ENCODE measurements at regions not wholly inside any gene's neighbourhood (a gene's known extent, or its start where the extent isn't known, plus 50 kb on each side); places are given as distances from the start of the nearest gene placed in this dataset.

- Histone ChIP-seq H3K36me3 (ENCODE audit: control insufficient read depth, insufficient read depth, low read length) (no peaks in the 10 kb centered on the region), H3K9ac (ENCODE audit: low read length) (no peak overlapping the region), H3K9me3 (ENCODE audit: control insufficient read depth, low read length) (no peaks in the 10 kb centered on the region), H3K4me1 (ENCODE audit: control insufficient read depth, insufficient read depth, low read length) (peaks cover 24% of the 10 kb centered on the region), H3K4me3 (ENCODE audit: low read length) (no peak overlapping the region), H3K27me3 (ENCODE audit: control insufficient read depth, insufficient read depth, low read length) (no peaks in the 10 kb centered on the region)
Measured at GRCh38 chr10:4654496-4654895, 171.5 kb upstream of the AKR1E2 start.

GRCh38 chr10:4653160-4653559 is 172.8 kb upstream of the AKR1E2 start:
- Histone ChIP-seq H3K4me1 (ENCODE audit: control insufficient read depth, insufficient read depth, low read length) (peaks cover 24% of the 10 kb centered on the region), H3K36me3 (ENCODE audit: control insufficient read depth, insufficient read depth, low read length) (no peaks in the 10 kb centered on the region), H3K4me3 (ENCODE audit: low read length) (no peak overlapping the region), H3K9me3 (ENCODE audit: control insufficient read depth, low read length) (no peaks in the 10 kb centered on the region), H3K9ac (ENCODE audit: low read length) (no peak overlapping the region), H3K27me3 (ENCODE audit: control insufficient read depth, insufficient read depth, low read length) (no peaks in the 10 kb centered on the region)

DNA sequence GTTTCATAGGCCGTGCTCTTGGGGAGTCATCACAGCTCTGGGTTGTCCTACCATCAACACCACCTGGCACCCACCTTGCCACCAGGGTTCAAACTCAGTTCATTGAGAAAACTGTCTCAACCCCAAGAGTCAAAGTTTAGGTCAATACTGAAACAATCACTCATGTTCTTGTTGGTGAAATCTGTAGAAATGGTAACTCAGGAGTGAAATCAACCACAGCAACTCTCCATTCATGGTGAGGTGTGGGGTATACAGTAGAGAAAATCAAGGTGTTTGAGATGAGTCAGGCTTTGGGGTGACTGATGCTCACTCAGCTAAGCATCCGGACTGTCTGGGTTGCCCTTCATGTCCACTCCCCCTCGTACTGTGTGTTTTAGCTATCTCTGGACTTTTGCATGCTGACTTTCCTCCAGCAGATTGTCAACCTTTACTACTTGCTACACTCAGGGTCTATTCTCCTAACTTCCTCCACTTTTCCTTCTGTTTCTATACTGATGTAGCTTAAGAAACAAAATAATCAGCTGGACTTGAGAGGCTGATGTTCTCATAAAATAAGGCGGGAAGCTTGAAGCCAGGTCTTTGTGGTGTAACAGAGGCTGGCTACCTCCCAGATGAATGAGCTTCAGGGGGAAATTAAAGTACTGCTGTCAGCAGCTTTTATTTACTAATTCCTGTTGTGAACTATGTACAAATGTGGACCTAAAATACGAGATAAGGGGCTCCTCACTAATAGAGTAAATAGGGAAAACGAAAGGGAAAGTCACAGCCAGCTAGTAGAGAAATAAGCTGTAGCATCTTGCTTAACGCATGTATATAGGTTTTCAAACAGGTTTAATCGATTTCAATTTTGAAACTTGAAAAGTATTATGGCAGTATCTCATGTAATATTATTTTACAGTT is 173.6 kb upstream of the AKR1E2 start:
- Histone ChIP-seq H3K9ac (ENCODE audit: low read length) (no peak overlapping the region), H3K27me3 (ENCODE audit: control insufficient read depth, insufficient read depth, low read length) (no peaks in the 10 kb centered on the region)

DNA sequence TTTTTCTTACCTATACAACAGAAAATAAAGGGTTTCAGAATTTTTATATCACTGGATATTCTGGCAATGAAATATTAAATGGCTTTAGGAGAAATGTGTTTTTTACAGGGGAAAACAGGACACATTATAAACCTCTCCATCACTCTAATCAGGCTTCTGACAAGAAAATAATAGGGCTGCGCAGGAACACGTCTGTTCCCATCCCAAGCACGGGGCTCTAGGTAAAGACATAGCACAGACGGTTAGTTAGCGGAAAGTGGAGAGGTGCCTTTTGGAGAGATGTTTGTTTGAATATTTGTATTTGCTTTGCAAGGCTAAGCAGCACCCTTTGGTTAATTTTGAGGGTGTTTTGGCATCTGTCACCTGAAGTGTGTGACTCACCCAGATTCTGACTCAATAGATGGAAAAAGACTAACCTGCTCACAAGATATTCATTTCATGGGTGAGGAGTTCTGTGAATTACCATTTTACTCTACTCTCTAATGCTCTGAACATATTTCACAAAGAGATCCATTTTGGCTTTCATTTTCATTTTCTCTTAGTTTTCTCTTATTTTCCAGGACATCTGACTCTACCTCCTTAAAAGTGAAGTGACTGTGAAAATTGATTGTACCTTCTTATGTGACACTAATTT is 174.5 kb upstream of the AKR1E2 start:
- Histone ChIP-seq H3K9me3 (ENCODE audit: control insufficient read depth, low read length) (no peaks in the 10 kb centered on the region), H3K27me3 (ENCODE audit: control insufficient read depth, insufficient read depth, low read length) (no peaks in the 10 kb centered on the region), H3K4me1 (ENCODE audit: control insufficient read depth, insufficient read depth, low read length) (peaks cover 20% of the 10 kb centered on the region), H3K4me3 (ENCODE audit: low read length) (no peak overlapping the region), H3K9ac (ENCODE audit: low read length) (no peak overlapping the region), H3K36me3 (ENCODE audit: control insufficient read depth, insufficient read depth, low read length) (no peaks in the 10 kb centered on the region)

More for the DNA sequence above, 173.6 kb upstream of the AKR1E2 start:
- H3K36me3 ChIP-seq (ENCODE audit: control insufficient read depth, insufficient read depth, low read length) = no peaks in the 10 kb centered on the region
- H3K4me1 ChIP-seq (ENCODE audit: control insufficient read depth, insufficient read depth, low read length) = peaks cover 22% of the 10 kb centered on the region
- no peaks in the 10 kb centered on the region for H3K9me3 ChIP-seq (ENCODE audit: control insufficient read depth, low read length)
- H3K4me3 ChIP-seq (ENCODE audit: low read length) = no peak overlapping the region

DNA sequence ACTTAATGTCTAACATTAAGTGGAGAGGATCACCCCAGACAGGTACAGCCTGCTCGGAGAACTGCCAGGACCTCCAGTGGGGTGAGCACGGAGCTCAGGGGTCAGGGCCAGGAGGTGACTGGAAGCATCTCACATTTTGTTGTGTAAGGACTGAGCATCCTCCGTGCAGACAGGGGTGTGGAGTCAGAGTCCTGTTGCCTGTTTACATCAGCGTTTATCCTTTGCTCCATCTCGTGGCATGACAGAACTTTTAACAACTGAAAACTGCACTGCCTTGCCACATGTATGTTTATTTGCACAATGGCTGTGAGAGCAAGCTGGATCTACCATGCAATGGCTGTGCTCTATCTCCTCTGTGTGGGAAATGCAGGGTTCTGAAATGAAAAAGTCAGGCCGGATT is 175.4 kb upstream of the AKR1E2 start:
- Histone ChIP-seq H3K4me1 (ENCODE audit: control insufficient read depth, insufficient read depth, low read length) (peaks cover 20% of the 10 kb centered on the region), H3K36me3 (ENCODE audit: control insufficient read depth, insufficient read depth, low read length) (no peaks in the 10 kb centered on the region), H3K9me3 (ENCODE audit: control insufficient read depth, low read length) (no peaks in the 10 kb centered on the region), H3K9ac (ENCODE audit: low read length) (no peak overlapping the region), H3K27me3 (ENCODE audit: control insufficient read depth, insufficient read depth, low read length) (no peaks in the 10 kb centered on the region), H3K4me3 (ENCODE audit: low read length) (no peak overlapping the region)

DNA sequence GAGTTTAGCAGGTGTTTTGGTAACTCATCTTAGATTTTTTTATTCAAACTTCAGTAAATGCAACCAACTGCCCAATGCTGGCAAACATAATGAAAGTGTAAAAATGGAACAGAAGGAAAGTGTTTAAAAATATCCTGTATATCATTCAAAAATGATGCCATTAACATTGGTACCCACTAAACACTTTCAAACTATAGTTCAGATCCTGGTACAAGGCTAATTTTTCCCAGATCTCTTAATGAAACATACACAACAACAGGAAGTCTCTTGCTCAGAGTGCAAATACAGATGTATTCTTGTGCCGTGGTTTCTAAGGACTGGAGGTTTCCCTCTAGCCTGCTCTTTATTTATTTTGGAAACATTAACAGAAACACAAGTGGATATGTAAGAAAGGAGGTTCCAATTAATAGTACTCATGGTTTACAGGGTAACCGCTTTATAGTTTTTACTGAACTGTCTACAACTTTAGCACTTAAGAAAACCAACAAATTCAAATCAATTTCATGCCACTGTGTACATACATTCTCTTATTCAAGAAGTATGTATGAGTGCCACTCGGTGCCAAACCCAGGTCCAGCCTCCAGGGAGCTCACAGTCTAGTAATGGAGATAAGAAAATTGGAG is 176.0 kb upstream of the AKR1E2 start:
- H3K9me3 ChIP-seq (ENCODE audit: control insufficient read depth, low read length) = no peaks in the 10 kb centered on the region
- H3K4me1 ChIP-seq (ENCODE audit: control insufficient read depth, insufficient read depth, low read length) = peaks cover 20% of the 10 kb centered on the region
- H3K9ac ChIP-seq (ENCODE audit: low read length) = no peak overlapping the region
- H3K36me3 ChIP-seq (ENCODE audit: control insufficient read depth, insufficient read depth, low read length) = no peaks in the 10 kb centered on the region
- H3K27me3 ChIP-seq (ENCODE audit: control insufficient read depth, insufficient read depth, low read length) = no peaks in the 10 kb centered on the region
- H3K4me3 ChIP-seq (ENCODE audit: low read length) = no peak overlapping the region

GRCh38 chr10:4649471-4649870 is 176.5 kb upstream of the AKR1E2 start:
- Histone ChIP-seq H3K9ac (ENCODE audit: low read length) (no peak overlapping the region), H3K9me3 (ENCODE audit: control insufficient read depth, low read length) (no peaks in the 10 kb centered on the region), H3K4me3 (ENCODE audit: low read length) (no peak overlapping the region), H3K27me3 (ENCODE audit: control insufficient read depth, insufficient read depth, low read length) (no peaks in the 10 kb centered on the region), H3K36me3 (ENCODE audit: control insufficient read depth, insufficient read depth, low read length) (no peaks in the 10 kb centered on the region), H3K4me1 (ENCODE audit: control insufficient read depth, insufficient read depth, low read length) (peaks cover 20% of the 10 kb centered on the region)

GRCh38 chr10:4648999-4649398 is 177.0 kb upstream of the AKR1E2 start:
- H3K4me1 ChIP-seq (ENCODE audit: control insufficient read depth, insufficient read depth, low read length) = peaks cover 20% of the 10 kb centered on the region
- H3K9me3 ChIP-seq (ENCODE audit: control insufficient read depth, low read length) = no peaks in the 10 kb centered on the region
- H3K4me3 ChIP-seq (ENCODE audit: low read length) = no peak overlapping the region
- no peaks in the 10 kb centered on the region for H3K36me3 ChIP-seq (ENCODE audit: control insufficient read depth, insufficient read depth, low read length)
- H3K27me3 ChIP-seq (ENCODE audit: control insufficient read depth, insufficient read depth, low read length) = no peaks in the 10 kb centered on the region
- no peak overlapping the region for H3K9ac ChIP-seq (ENCODE audit: low read length)

DNA sequence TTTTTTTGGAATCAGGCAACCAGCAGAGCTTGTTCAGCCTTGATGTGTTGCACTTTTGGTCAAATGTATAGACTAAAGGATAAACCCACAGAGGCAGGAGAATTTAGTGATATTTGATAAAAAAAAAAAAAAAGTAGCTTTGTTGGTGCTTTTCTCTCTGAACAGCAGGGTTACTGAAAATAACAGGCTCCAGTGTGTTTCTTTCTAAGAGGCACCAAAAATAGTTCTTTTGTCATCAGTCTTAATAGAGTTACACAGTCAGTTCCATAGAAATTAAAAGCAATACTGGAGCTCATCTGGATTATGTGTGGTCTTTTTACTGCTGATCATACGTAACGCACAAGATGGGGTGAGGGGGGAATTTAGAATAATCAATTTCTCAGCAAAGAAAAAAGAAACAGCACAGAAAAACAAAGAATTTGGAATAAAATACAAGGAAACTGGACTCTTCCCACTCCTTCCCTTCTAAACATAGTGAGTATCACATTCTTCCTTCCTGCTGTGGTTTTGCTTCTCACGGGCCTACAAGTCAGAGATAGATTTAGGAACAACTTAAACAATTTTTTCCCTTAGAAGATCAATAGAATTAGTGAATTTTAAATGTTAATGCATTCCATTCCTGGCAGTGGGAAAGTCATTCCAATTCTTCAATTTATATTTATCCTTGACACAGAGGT is 178.8 kb upstream of the AKR1E2 start:
- Histone ChIP-seq H3K36me3 (ENCODE audit: control insufficient read depth, insufficient read depth, low read length) (no peaks in the 10 kb centered on the region), H3K9me3 (ENCODE audit: control insufficient read depth, low read length) (no peaks in the 10 kb centered on the region), H3K9ac (ENCODE audit: low read length) (no peak overlapping the region), H3K27me3 (ENCODE audit: control insufficient read depth, insufficient read depth, low read length) (no peaks in the 10 kb centered on the region), H3K4me3 (ENCODE audit: low read length) (no peak overlapping the region), H3K4me1 (ENCODE audit: control insufficient read depth, insufficient read depth, low read length) (peaks cover 15% of the 10 kb centered on the region)

DNA sequence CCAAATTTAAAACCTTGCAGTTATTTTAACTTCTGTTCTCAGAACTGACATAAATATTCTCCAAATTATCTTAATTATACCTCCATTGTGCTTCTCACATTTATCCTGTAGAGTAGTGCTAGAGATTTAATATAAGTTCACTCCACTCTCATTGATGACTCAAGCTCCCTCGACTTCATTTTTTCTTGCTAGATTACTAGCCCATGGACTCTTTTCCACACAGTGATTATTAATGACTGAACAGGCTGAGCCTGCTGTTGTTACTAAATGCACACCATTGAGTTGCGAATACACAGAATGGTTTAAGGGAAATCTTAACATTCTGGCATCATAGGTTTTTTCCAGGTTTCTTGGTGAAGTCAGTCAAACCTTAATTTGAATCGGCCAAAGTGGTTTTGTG is 179.5 kb upstream of the AKR1E2 start:
- Histone ChIP-seq H3K4me3 (ENCODE audit: low read length) (no peak overlapping the region), H3K36me3 (ENCODE audit: control insufficient read depth, insufficient read depth, low read length) (no peaks in the 10 kb centered on the region), H3K9me3 (ENCODE audit: control insufficient read depth, low read length) (no peaks in the 10 kb centered on the region), H3K27me3 (ENCODE audit: control insufficient read depth, insufficient read depth, low read length) (no peaks in the 10 kb centered on the region), H3K9ac (ENCODE audit: low read length) (no peak overlapping the region), H3K4me1 (ENCODE audit: control insufficient read depth, insufficient read depth, low read length) (peaks cover 11% of the 10 kb centered on the region)

GRCh38 chr10:4645836-4646235 is 180.2 kb upstream of the AKR1E2 start:
- peaks cover 11% of the 10 kb centered on the region for H3K4me1 ChIP-seq (ENCODE audit: control insufficient read depth, insufficient read depth, low read length)
- no peak overlapping the region for H3K4me3 ChIP-seq (ENCODE audit: low read length)
- H3K36me3 ChIP-seq (ENCODE audit: control insufficient read depth, insufficient read depth, low read length) = no peaks in the 10 kb centered on the region
- no peaks in the 10 kb centered on the region for H3K27me3 ChIP-seq (ENCODE audit: control insufficient read depth, insufficient read depth, low read length)
- H3K9ac ChIP-seq (ENCODE audit: low read length) = no peak overlapping the region
- H3K9me3 ChIP-seq (ENCODE audit: control insufficient read depth, low read length) = no peaks in the 10 kb centered on the region

DNA sequence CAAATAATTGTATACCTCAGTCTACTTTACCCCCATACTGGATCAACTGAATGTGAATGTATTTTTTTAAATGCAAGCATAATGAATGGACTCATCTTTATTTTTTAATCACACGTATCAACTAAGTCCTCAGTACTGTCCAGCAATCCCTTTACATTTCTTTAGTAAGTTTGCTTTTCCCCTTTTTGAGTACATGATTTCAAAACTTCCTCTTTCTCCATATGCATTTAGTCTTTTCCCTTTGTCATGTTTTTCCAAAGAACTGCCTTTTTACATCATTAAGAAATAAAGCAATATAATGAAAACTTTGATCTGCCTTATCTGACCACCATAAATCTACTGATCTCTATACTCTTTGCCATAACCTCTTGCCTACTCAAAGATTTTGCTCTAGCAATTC is 182.5 kb upstream of the AKR1E2 start:
- H3K4me3 ChIP-seq (ENCODE audit: low read length) = no peak overlapping the region
- no peaks in the 10 kb centered on the region for H3K9me3 ChIP-seq (ENCODE audit: control insufficient read depth, low read length)
- H3K4me1 ChIP-seq (ENCODE audit: control insufficient read depth, insufficient read depth, low read length) = no peaks in the 10 kb centered on the region
- no peak overlapping the region for H3K9ac ChIP-seq (ENCODE audit: low read length)
- H3K27me3 ChIP-seq (ENCODE audit: control insufficient read depth, insufficient read depth, low read length) = no peaks in the 10 kb centered on the region
- no peaks in the 10 kb centered on the region for H3K36me3 ChIP-seq (ENCODE audit: control insufficient read depth, insufficient read depth, low read length)
